Stimulated activated naive CD8-positive, alpha-beta T cell treated with anti-CD3 and anti-CD28 coated beads, Interleukin-15, Interleukin-2, amounts not matched to agents 100 ng/mL and 50 ng/mL, for 24 hours (primary cell): ENCODE measurements at regions not wholly inside any gene's neighbourhood (a gene's known extent, or its start where the extent isn't known, plus 50 kb on each side); places are given as distances from the start of the nearest gene placed in this dataset.

ENCODE experiments used
- H3K27ac Mint-ChIP-seq: one replicate; pipeline ENCODE4 v1.8.0; 2021; ENCODE audit warnings: mild to moderate bottlenecking, mixed read lengths
- H3K27me3 Mint-ChIP-seq: one replicate; pipeline ENCODE4 v1.8.0; 2021; ENCODE audit warnings: mixed read lengths
- H3K36me3 Mint-ChIP-seq: one replicate; pipeline ENCODE4 v1.8.0; 2021; ENCODE audit warnings: low read depth, mixed read lengths
- H3K4me1 Mint-ChIP-seq: one replicate; pipeline ENCODE4 v1.8.0; 2021; ENCODE audit warnings: low read depth, mixed read lengths
- H3K4me3 Mint-ChIP-seq: one replicate; pipeline ENCODE4 v1.8.0; 2021; ENCODE audit warnings: mild to moderate bottlenecking, mixed read lengths
- H3K9me3 Mint-ChIP-seq: one replicate; pipeline ENCODE4 v1.8.0; 2021; ENCODE audit warnings: mixed read lengths

DNA sequence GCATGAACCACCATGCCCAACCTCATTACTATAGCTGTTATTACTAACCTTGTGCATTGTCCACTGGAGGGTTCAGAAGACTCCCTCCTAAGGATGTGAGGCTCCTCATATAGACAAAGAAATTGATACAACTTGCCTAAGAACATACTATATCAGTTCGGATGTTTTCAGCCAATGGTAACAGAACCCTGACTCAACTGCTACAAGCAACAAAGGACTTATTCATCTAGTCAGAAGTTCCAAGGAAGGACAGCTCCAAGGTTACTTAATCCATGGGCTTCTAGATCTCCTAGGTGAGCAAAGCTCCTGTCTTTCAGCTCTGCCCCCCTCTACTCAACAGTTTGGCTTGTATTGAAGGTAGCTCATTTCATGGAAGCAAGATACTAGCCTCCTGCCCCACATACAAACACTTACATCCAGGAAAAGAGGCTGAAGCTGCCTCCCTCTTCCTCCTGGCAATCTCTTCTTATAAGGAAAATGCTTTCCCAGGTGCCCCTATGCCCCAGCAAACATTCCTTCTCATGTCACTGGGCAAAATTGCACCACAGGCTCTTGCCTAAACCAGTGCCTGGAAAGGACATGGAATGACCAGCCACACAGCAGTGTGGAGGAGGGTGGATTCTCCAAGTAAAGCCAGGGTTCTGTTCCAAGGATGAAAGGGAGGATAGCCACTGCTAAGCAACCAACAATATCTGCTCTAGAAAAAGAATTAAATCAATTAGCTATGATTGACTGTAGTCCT is 497.8 kb downstream of the FOXO1 start:
- Mint-ChIP-seq H3K27me3 (no peaks in the 10 kb centered on the region), H3K9me3 (no peaks in the 10 kb centered on the region), H3K27ac (no peak overlapping the region), H3K4me1 (peaks cover 61% of the 10 kb centered on the region), H3K36me3 (no peaks in the 10 kb centered on the region), H3K4me3 (no peak overlapping the region)

GRCh38 chr13:40169476-40169875 is 497.0 kb downstream of the FOXO1 start:
- H3K9me3 Mint-ChIP-seq: no peaks in the 10 kb centered on the region
- no peak overlapping the region for H3K4me3 Mint-ChIP-seq
- H3K27me3 Mint-ChIP-seq: no peaks in the 10 kb centered on the region
- peak overlapping the region; percentile 17 for H3K27ac Mint-ChIP-seq
- H3K36me3 Mint-ChIP-seq: no peaks in the 10 kb centered on the region
- peaks cover 57% of the 10 kb centered on the region for H3K4me1 Mint-ChIP-seq

GRCh38 chr13:40170091-40170490 is 496.4 kb downstream of the FOXO1 start:
- no peak overlapping the region for H3K4me3 Mint-ChIP-seq
- H3K27me3 Mint-ChIP-seq: no peaks in the 10 kb centered on the region
- no peaks in the 10 kb centered on the region for H3K36me3 Mint-ChIP-seq
- no peak overlapping the region for H3K27ac Mint-ChIP-seq
- no peaks in the 10 kb centered on the region for H3K9me3 Mint-ChIP-seq
- H3K4me1 Mint-ChIP-seq: peaks cover 56% of the 10 kb centered on the region

GRCh38 chr13:40170982-40171381 is 495.5 kb downstream of the FOXO1 start:
- Mint-ChIP-seq H3K27ac (peak overlapping the region; percentile 76), H3K27me3 (no peaks in the 10 kb centered on the region)

DNA sequence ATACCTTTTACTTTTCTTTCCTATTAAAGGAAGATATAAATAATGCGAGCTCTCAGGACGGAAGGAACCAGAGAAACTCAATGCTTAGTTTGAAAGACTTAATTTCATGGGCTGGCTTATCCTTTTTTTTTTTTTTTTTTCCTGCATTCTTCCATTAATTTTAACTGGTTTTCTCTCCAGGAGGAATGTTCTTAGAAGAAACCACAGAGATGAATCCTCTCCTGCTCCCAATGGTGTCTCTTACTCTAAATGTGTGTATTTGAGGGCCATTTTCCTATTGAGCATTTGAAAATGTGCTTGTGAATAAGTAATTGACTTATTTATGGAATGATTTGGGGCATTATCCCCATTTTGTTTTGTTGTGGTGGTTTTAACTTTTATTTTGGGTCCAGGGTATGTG is 494.9 kb downstream of the FOXO1 start:
- no peak overlapping the region for H3K4me3 Mint-ChIP-seq
- H3K4me1 Mint-ChIP-seq: peaks cover 51% of the 10 kb centered on the region
- H3K27ac Mint-ChIP-seq: peak overlapping the region; percentile 27
- no peaks in the 10 kb centered on the region for H3K36me3 Mint-ChIP-seq
- no peaks in the 10 kb centered on the region for H3K9me3 Mint-ChIP-seq
- no peaks in the 10 kb centered on the region for H3K27me3 Mint-ChIP-seq

More at GRCh38 chr13:40170982-40171381, 495.5 kb downstream of the FOXO1 start:
- Mint-ChIP-seq H3K4me3 (no peak overlapping the region), H3K4me1 (peaks cover 53% of the 10 kb centered on the region), H3K9me3 (no peaks in the 10 kb centered on the region), H3K36me3 (no peaks in the 10 kb centered on the region)

GRCh38 chr13:40172149-40172591 is 494.3 kb downstream of the FOXO1 start:
- no peak overlapping the region for H3K4me3 Mint-ChIP-seq
- H3K36me3 Mint-ChIP-seq: no peaks in the 10 kb centered on the region
- H3K9me3 Mint-ChIP-seq: no peaks in the 10 kb centered on the region
- peaks cover 48% of the 10 kb centered on the region for H3K4me1 Mint-ChIP-seq
- H3K27ac Mint-ChIP-seq: no peak overlapping the region
- H3K27me3 Mint-ChIP-seq: no peaks in the 10 kb centered on the region

GRCh38 chr13:40172878-40173277 is 493.6 kb downstream of the FOXO1 start:
- no peak overlapping the region for H3K27ac Mint-ChIP-seq
- H3K9me3 Mint-ChIP-seq: no peaks in the 10 kb centered on the region
- no peaks in the 10 kb centered on the region for H3K27me3 Mint-ChIP-seq
- H3K36me3 Mint-ChIP-seq: no peaks in the 10 kb centered on the region
- peaks cover 44% of the 10 kb centered on the region for H3K4me1 Mint-ChIP-seq
- H3K4me3 Mint-ChIP-seq: no peak overlapping the region

DNA sequence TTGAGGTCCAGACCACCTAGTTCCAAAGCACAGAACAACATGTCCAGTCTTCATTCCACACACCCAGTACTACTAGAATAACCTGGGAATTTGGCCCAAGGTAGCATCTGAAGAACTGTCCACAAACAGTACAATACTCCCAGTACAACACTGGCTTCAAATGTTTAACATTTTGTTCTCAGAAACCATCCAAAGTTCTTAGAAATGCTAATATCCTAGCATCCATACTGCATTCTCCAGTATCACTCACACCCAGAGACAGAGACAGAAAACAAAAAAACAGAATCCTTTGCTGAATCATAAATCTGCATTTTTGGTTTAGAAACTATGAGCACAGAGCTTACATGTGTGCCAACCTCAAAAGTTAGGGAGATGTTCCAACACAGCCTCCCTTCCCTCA is 490.8 kb downstream of the FOXO1 start:
- no peaks in the 10 kb centered on the region for H3K9me3 Mint-ChIP-seq
- H3K27me3 Mint-ChIP-seq: no peaks in the 10 kb centered on the region
- H3K4me1 Mint-ChIP-seq: peaks cover 50% of the 10 kb centered on the region
- no peak overlapping the region for H3K27ac Mint-ChIP-seq
- H3K4me3 Mint-ChIP-seq: no peak overlapping the region
- no peaks in the 10 kb centered on the region for H3K36me3 Mint-ChIP-seq

GRCh38 chr13:40176242-40176641 is 490.2 kb downstream of the FOXO1 start:
- Mint-ChIP-seq H3K4me1 (peaks cover 49% of the 10 kb centered on the region), H3K9me3 (no peaks in the 10 kb centered on the region), H3K27me3 (no peaks in the 10 kb centered on the region), H3K4me3 (no peak overlapping the region), H3K27ac (no peak overlapping the region), H3K36me3 (no peaks in the 10 kb centered on the region)

DNA sequence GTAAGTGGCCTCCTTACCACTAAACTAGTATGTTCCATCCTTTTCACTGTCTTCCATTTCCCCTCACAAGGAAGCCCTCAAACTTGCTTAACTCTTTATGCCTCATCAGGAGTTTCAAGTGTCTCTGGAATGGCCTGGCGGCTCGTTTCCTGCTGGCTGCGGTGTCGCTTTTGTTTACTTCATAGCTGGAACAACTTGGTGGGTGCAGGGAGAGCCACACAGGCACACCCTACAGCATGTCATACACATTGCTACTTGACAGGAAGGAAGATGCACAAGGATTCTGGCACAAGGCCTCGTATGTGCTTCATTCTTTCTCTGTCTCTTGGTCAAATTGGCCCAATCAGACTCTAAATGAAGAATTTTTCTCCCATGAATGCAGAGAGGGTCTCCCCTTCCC is 488.3 kb downstream of the FOXO1 start:
- Mint-ChIP-seq H3K9me3 (no peaks in the 10 kb centered on the region), H3K27me3 (no peaks in the 10 kb centered on the region), H3K4me3 (no peak overlapping the region), H3K4me1 (peaks cover 45% of the 10 kb centered on the region), H3K36me3 (no peaks in the 10 kb centered on the region), H3K27ac (no peak overlapping the region)

- Mint-ChIP-seq H3K4me1 (peaks cover 57% of the 10 kb centered on the region), H3K4me3 (no peak overlapping the region), H3K9me3 (no peaks in the 10 kb centered on the region), H3K27ac (no peak overlapping the region), H3K36me3 (no peaks in the 10 kb centered on the region), H3K27me3 (no peaks in the 10 kb centered on the region)
These were observed 486.8 kb downstream of the FOXO1 start for GRCh38 chr13:40179445-40180281.

GRCh38 chr13:40180776-40181175 is 485.7 kb downstream of the FOXO1 start:
- H3K4me3 Mint-ChIP-seq: no peak overlapping the region

GRCh38 chr13:40181203-40181845 is 485.1 kb downstream of the FOXO1 start:
- Mint-ChIP-seq H3K4me1 (peaks cover 66% of the 10 kb centered on the region), H3K9me3 (no peaks in the 10 kb centered on the region), H3K4me3 (no peak overlapping the region)

More at GRCh38 chr13:40180776-40181175, 485.7 kb downstream of the FOXO1 start:
- H3K27ac Mint-ChIP-seq: no peak overlapping the region
- H3K36me3 Mint-ChIP-seq: no peaks in the 10 kb centered on the region
- no peaks in the 10 kb centered on the region for H3K9me3 Mint-ChIP-seq
- H3K27me3 Mint-ChIP-seq: no peaks in the 10 kb centered on the region
- H3K4me1 Mint-ChIP-seq: peaks cover 65% of the 10 kb centered on the region

GRCh38 chr13:40182591-40182990 is 483.9 kb downstream of the FOXO1 start:
- Mint-ChIP-seq H3K4me3 (no peak overlapping the region), H3K27me3 (no peaks in the 10 kb centered on the region), H3K36me3 (no peaks in the 10 kb centered on the region), H3K27ac (no peak overlapping the region), H3K4me1 (peaks cover 78% of the 10 kb centered on the region), H3K9me3 (no peaks in the 10 kb centered on the region)

More at GRCh38 chr13:40181203-40181845, 485.1 kb downstream of the FOXO1 start:
- H3K27me3 Mint-ChIP-seq: no peaks in the 10 kb centered on the region
- no peaks in the 10 kb centered on the region for H3K36me3 Mint-ChIP-seq
- H3K27ac Mint-ChIP-seq: no peak overlapping the region

GRCh38 chr13:40185414-40185813 is 481.0 kb downstream of the FOXO1 start:
- no peak overlapping the region for H3K4me3 Mint-ChIP-seq
- no peak overlapping the region for H3K27ac Mint-ChIP-seq
- H3K36me3 Mint-ChIP-seq: no peaks in the 10 kb centered on the region
- H3K27me3 Mint-ChIP-seq: no peaks in the 10 kb centered on the region
- no peaks in the 10 kb centered on the region for H3K9me3 Mint-ChIP-seq
- H3K4me1 Mint-ChIP-seq: peaks cover 83% of the 10 kb centered on the region
